NB4 (cell line): ENCODE measurements at regions not wholly inside any gene's neighbourhood (a gene's known extent, or its start where the extent isn't known, plus 50 kb on each side); places are given as distances from the start of the nearest gene placed in this dataset.

Experiments used
- DNase-seq: peaks from one replicate; pipeline ENCODE4 v3.0.0; 2010; ENCODE audit warnings: low read depth
- H3K4me3 ChIP-seq: one replicate; pipeline ENCODE4 v1.5.1; 2011; ENCODE audit warnings: mild to moderate bottlenecking, low read depth, low read length, moderate library complexity
- MYC ChIP-seq: IDR thresholded peaks from 2 replicates; pipeline ENCODE4 v1.6.1; 2011; ENCODE audit warnings: low read depth, low read length
- POLR2A ChIP-seq: IDR thresholded peaks from 2 replicates; pipeline ENCODE4 v1.6.1; 2011; ENCODE audit warnings: mild to moderate bottlenecking; ENCODE audit not compliant: insufficient read length; ENCODE audit errors: extremely low read depth
- TF ChIP-seq, protein P1 (sequence below): IDR thresholded peaks from 2 replicates; pipeline ENCODE4 v1.6.1; 2011; ENCODE audit warnings: low read depth, low read length
- TF ChIP-seq, protein P2 (sequence below): IDR thresholded peaks from one replicate; pipeline ENCODE4 v1.5.1; 2012; ENCODE audit warnings: low read depth, low read length

DNA sequence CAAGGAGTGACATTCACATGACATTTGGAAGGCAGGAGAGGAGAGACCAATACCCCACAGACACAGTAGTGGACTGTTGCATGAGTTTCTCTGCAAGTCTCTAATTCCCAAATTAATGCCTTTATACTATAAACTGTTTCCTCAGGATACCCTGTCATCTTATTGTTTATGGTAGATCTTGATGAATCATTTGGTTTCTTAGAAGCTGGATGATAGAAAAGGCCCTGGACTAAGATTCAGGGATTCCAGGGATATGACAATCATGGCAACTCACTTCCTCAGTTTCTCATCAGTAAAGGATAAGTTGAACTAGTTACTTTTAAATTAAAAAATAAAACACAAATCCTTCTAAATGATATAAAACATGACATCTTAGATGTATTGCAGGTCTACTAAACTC lies 292.5 kb downstream of the TDRD15 start:
- H3K4me3 ChIP-seq: no peak overlapping the region
- TF ChIP-seq, protein P1, sequence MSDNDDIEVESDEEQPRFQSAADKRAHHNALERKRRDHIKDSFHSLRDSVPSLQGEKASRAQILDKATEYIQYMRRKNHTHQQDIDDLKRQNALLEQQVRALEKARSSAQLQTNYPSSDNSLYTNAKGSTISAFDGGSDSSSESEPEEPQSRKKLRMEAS: no peak
- TF ChIP-seq, protein P2, sequence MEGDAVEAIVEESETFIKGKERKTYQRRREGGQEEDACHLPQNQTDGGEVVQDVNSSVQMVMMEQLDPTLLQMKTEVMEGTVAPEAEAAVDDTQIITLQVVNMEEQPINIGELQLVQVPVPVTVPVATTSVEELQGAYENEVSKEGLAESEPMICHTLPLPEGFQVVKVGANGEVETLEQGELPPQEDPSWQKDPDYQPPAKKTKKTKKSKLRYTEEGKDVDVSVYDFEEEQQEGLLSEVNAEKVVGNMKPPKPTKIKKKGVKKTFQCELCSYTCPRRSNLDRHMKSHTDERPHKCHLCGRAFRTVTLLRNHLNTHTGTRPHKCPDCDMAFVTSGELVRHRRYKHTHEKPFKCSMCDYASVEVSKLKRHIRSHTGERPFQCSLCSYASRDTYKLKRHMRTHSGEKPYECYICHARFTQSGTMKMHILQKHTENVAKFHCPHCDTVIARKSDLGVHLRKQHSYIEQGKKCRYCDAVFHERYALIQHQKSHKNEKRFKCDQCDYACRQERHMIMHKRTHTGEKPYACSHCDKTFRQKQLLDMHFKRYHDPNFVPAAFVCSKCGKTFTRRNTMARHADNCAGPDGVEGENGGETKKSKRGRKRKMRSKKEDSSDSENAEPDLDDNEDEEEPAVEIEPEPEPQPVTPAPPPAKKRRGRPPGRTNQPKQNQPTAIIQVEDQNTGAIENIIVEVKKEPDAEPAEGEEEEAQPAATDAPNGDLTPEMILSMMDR: no peak
- TF ChIP-seq POLR2A (no peak), MYC (no peak)
- no peak for DNase-seq

- no peak for DNase-seq
- TF ChIP-seq POLR2A (no peak), MYC (no peak)
- TF ChIP-seq, protein P2: no peak
- TF ChIP-seq, protein P1: no peak
- no peak overlapping the region for H3K4me3 ChIP-seq
Observed at GRCh38 chr2:21418456-21418855, 294.7 kb downstream of the TDRD15 start.

- no peak overlapping the region for H3K4me3 ChIP-seq
- TF ChIP-seq, protein P1: no peak
- TF ChIP-seq, protein P2: no peak
- TF ChIP-seq POLR2A: no peak
- TF ChIP-seq MYC: no peak
- no peak for DNase-seq
Observed at GRCh38 chr2:21420553-21421335, 297.0 kb downstream of the TDRD15 start.

- peak; percentile 65 for DNase-seq
- TF ChIP-seq MYC (no peak), POLR2A (no peak)
- TF ChIP-seq, protein P2: peak; percentile 91
- TF ChIP-seq, protein P1: no peak
- H3K4me3 ChIP-seq: no peak overlapping the region
Observed at GRCh38 chr2:21422050-21422449, 298.3 kb downstream of the TDRD15 start.

- TF ChIP-seq POLR2A (no peak), MYC (no peak)
- TF ChIP-seq, protein P1: no peak
- TF ChIP-seq, protein P2: no peak
- DNase-seq: no peak
- no peak overlapping the region for H3K4me3 ChIP-seq
Observed at GRCh38 chr2:21422724-21423522, 299.2 kb downstream of the TDRD15 start.
